ENCODE measurements at regions not wholly inside any gene's neighbourhood (a gene's known extent, or its start where the extent isn't known, plus 50 kb on each side); places are given as distances from the start of the nearest gene placed in this dataset.

GRCh38 chr4:151952711-151953254, 192.0 kb upstream of the GATB start:
- no peak for FAIRE-seq
- CTCF ChIA-PET, result no interaction called here
- in situ Hi-C loops (cut with MboI) (no loop called here), intact Hi-C loops (cut with micrococcal nuclease; ENCODE audit: unreplicated experiment) (no loop called here)
- Histone ChIP-seq H3K4me2 (ENCODE audit: control insufficient read depth, insufficient read depth) (no peak overlapping the region), H3K4me3 (no peak overlapping the region), H3K4me1 (ENCODE audit: control insufficient read depth, insufficient read depth, low read length) (no peaks in the 10 kb centered on the region), H3K79me2 (ENCODE audit: control insufficient read depth, insufficient read depth, low read length) (no peaks in the 10 kb centered on the region), H3K9me3 (replicated peaks; ENCODE audit: control insufficient read depth, insufficient read depth, low read length) (no peaks in the 10 kb centered on the region; the same call in 1 of the 3 replicates), H3K27me3 (replicated peaks in 1 of 2; ENCODE audit: control insufficient read depth in 2 of 2, insufficient read depth in 2 of 2, low read length in 1 of 2) (no peaks in the 10 kb centered on the region; a peak in 1 of 4 replicates), H4K20me1 (ENCODE audit: control insufficient read depth, insufficient read depth) (no peaks in the 10 kb centered on the region), H3K27ac (ENCODE audit: control insufficient read depth, insufficient read depth) (no peak overlapping the region), H2AFZ (ENCODE audit: control insufficient read depth, low read depth, low read length) (no peak overlapping the region), H3K9ac (ENCODE audit: control insufficient read depth, insufficient read depth, low read length) (no peak overlapping the region), H3K36me3 (ENCODE audit: control insufficient read depth in 2 of 2, insufficient read depth in 2 of 2, low read length in 1 of 2) (no peaks in the 10 kb centered on the region)
- RAD21 ChIA-PET (ENCODE audit: unreplicated experiment), result no interaction called here
- POLR2A ChIA-PET, result no interaction called here
- 40% methylated on average over 6 of the region's 6 CpGs for WGBS (ENCODE audit: insufficient coverage, insufficient replicate concordance, low lambda C conversion rate, missing lambda C conversion rate)
- SMC1A ChIA-PET (ENCODE audit: uncharacterized antibody, unreplicated experiment), result no interaction called here
- DNase-seq (ENCODE audit: low read depth, low spot score), result no peak
- no peak for ATAC-seq
- no TSS peak for BruUV-seq (replicated peaks)
- TF ChIP-seq NR2F1 (conservative IDR thresholded peaks at IDR 0.05), result no peak
- no peak for TF ChIP-seq CREM (IDR thresholded peaks at IDR 0.05; ENCODE audit: low read depth)
- TF ChIP-seq CBX3 (IDR thresholded peaks at IDR 0.05; ENCODE audit: borderline replicate concordance, low read depth), result no peak
- TF ChIP-seq CUX1 (IDR thresholded peaks at IDR 0.05; ENCODE audit: insufficient replicate concordance, low read depth, low read length), result no peak
- TF ChIP-seq, protein P1, sequence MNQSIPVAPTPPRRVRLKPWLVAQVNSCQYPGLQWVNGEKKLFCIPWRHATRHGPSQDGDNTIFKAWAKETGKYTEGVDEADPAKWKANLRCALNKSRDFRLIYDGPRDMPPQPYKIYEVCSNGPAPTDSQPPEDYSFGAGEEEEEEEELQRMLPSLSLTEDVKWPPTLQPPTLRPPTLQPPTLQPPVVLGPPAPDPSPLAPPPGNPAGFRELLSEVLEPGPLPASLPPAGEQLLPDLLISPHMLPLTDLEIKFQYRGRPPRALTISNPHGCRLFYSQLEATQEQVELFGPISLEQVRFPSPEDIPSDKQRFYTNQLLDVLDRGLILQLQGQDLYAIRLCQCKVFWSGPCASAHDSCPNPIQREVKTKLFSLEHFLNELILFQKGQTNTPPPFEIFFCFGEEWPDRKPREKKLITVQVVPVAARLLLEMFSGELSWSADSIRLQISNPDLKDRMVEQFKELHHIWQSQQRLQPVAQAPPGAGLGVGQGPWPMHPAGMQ (IDR thresholded peaks at IDR 0.05; ENCODE audit: borderline replicate concordance), result no peak
- TF ChIP-seq ATF7 (IDR thresholded peaks at IDR 0.05; ENCODE audit: low read depth), result no peak
- TF ChIP-seq TCF7 (IDR thresholded peaks at IDR 0.05; ENCODE audit: borderline replicate concordance), result no peak
- no peak for TF ChIP-seq IKZF1 (conservative IDR thresholded peaks at IDR 0.05)
- TF ChIP-seq, protein P2, sequence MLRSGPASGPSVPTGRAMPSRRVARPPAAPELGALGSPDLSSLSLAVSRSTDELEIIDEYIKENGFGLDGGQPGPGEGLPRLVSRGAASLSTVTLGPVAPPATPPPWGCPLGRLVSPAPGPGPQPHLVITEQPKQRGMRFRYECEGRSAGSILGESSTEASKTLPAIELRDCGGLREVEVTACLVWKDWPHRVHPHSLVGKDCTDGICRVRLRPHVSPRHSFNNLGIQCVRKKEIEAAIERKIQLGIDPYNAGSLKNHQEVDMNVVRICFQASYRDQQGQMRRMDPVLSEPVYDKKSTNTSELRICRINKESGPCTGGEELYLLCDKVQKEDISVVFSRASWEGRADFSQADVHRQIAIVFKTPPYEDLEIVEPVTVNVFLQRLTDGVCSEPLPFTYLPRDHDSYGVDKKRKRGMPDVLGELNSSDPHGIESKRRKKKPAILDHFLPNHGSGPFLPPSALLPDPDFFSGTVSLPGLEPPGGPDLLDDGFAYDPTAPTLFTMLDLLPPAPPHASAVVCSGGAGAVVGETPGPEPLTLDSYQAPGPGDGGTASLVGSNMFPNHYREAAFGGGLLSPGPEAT (IDR thresholded peaks at IDR 0.05; ENCODE audit: low read depth), result no peak
- no peak for TF ChIP-seq STAT3 (IDR thresholded peaks at IDR 0.05; ENCODE audit: low read depth, low read length)
- no peak for TF ChIP-seq MTA2 (IDR thresholded peaks at IDR 0.05; ENCODE audit: low read depth)
- TF ChIP-seq SRF (IDR thresholded peaks at IDR 0.05; ENCODE audit: low read depth in 2 of 2, low read length in 2 of 2), result no peak
- no peak for TF ChIP-seq BHLHE40 (IDR thresholded peaks at IDR 0.05; ENCODE audit: borderline replicate concordance in 1 of 2, low read depth in 2 of 2, low read length in 1 of 2)
- no peak for TF ChIP-seq ZZZ3 (IDR thresholded peaks at IDR 0.05; ENCODE audit: control insufficient read depth, insufficient read length, low read depth)
- TF ChIP-seq, protein P3, sequence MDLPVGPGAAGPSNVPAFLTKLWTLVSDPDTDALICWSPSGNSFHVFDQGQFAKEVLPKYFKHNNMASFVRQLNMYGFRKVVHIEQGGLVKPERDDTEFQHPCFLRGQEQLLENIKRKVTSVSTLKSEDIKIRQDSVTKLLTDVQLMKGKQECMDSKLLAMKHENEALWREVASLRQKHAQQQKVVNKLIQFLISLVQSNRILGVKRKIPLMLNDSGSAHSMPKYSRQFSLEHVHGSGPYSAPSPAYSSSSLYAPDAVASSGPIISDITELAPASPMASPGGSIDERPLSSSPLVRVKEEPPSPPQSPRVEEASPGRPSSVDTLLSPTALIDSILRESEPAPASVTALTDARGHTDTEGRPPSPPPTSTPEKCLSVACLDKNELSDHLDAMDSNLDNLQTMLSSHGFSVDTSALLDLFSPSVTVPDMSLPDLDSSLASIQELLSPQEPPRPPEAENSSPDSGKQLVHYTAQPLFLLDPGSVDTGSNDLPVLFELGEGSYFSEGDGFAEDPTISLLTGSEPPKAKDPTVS (IDR thresholded peaks at IDR 0.05; ENCODE audit: low read depth, low read length), result no peak

Measured in GM12878 (cell line).